ENCODE measurements at regions not wholly inside any gene's neighbourhood (a gene's known extent, or its start where the extent isn't known, plus 50 kb on each side); places are given as distances from the start of the nearest gene placed in this dataset.
A peak's percentile ranks its signal among the peaks of the same experiment; 100 is the strongest.

- Histone ChIP-seq H2BK15ac (replicated peaks; ENCODE audit: low read depth) (no peak overlapping the region), H3K27me3 (ENCODE audit: insufficient read depth, low read length, poor library complexity) (no peaks in the 10 kb centered on the region), H3K9ac (ENCODE audit: low read length) (no peak overlapping the region), H3K4me3 (ENCODE audit: low read length) (no peak overlapping the region), H4K5ac (ENCODE audit: low read length) (no peak overlapping the region), H2BK120ac (ENCODE audit: low read depth, low read length) (no peak overlapping the region), H3K56ac (ENCODE audit: low read length) (no peak overlapping the region), H3K4ac (ENCODE audit: low read depth, low read length) (no peak overlapping the region), H3K27ac (ENCODE audit: low read depth, low read length) (no peak overlapping the region), H3K79me1 (ENCODE audit: low read length) (no peaks in the 10 kb centered on the region), H3K23ac (ENCODE audit: low read length) (no peak overlapping the region), H2BK5ac (ENCODE audit: low read length) (no peak overlapping the region), H3K4me1 (ENCODE audit: control insufficient read depth, low read depth, low read length) (no peaks in the 10 kb centered on the region), H3K79me2 (ENCODE audit: control insufficient read depth, insufficient read depth, low read length) (no peaks in the 10 kb centered on the region), H2AK5ac (ENCODE audit: low read length) (no peak overlapping the region), H3K4me2 (ENCODE audit: low read length) (no peak overlapping the region), H3K36me3 (ENCODE audit: control insufficient read depth, insufficient read depth, low read length) (no peaks in the 10 kb centered on the region), H3K18ac (ENCODE audit: low read length) (no peak overlapping the region), H4K8ac (ENCODE audit: low read depth, low read length) (no peak overlapping the region)
- no CpG with 5 or more reads among the region's 2 CpGs for WGBS (ENCODE audit: extremely low coverage, insufficient coverage, low lambda C conversion rate)
- peak; percentile 34 for DNase-seq
These were observed 58.7 kb upstream of the GDF10 start for GRCh38 chr10:47241256-47241655.

GRCh38 chr10:47241946-47242867, 57.8 kb upstream of the GDF10 start:
- Histone ChIP-seq H4K5ac (ENCODE audit: low read length) (no peak overlapping the region), H2BK5ac (ENCODE audit: low read length) (no peak overlapping the region), H3K4me3 (ENCODE audit: low read length) (no peak overlapping the region), H3K56ac (ENCODE audit: low read length) (no peak overlapping the region), H2AK5ac (ENCODE audit: low read length) (no peak overlapping the region), H3K79me2 (ENCODE audit: control insufficient read depth, insufficient read depth, low read length) (no peaks in the 10 kb centered on the region), H3K36me3 (ENCODE audit: control insufficient read depth, insufficient read depth, low read length) (no peaks in the 10 kb centered on the region), H3K79me1 (ENCODE audit: low read length) (no peaks in the 10 kb centered on the region), H3K4me2 (ENCODE audit: low read length) (no peak overlapping the region), H3K23ac (ENCODE audit: low read length) (no peak overlapping the region), H3K27ac (ENCODE audit: low read depth, low read length) (no peak overlapping the region), H3K9ac (ENCODE audit: low read length) (no peak overlapping the region), H3K27me3 (ENCODE audit: insufficient read depth, low read length, poor library complexity) (no peaks in the 10 kb centered on the region), H3K18ac (ENCODE audit: low read length) (no peak overlapping the region), H2BK120ac (ENCODE audit: low read depth, low read length) (no peak overlapping the region), H2BK15ac (replicated peaks; ENCODE audit: low read depth) (no peak overlapping the region), H3K4ac (ENCODE audit: low read depth, low read length) (no peak overlapping the region), H4K8ac (ENCODE audit: low read depth, low read length) (no peak overlapping the region), H3K4me1 (ENCODE audit: control insufficient read depth, low read depth, low read length) (no peaks in the 10 kb centered on the region)
- WGBS (ENCODE audit: extremely low coverage, insufficient coverage, low lambda C conversion rate) = no CpG with 5 or more reads among the region's 9 CpGs
- peak; percentile 38 for DNase-seq

DNA sequence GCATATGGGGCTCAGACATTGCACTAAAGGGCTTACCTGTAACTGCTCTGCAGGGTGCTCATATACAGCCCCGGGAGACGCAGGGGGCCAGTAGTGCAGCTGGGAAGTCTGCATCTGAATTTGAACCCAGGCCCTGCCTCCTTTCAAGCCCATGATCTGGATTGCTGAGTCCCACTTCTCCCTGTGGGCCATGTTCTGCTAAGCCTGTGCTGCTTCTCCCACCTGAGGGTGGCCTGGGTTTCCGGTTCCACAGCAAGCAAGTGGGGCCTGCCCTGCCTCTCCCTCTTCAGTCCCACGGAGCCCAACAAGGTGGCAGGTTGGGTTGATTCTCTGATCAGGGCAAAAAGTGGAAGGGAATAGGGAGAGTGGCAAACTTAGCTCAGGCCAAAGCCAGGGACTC, 56.6 kb upstream of the GDF10 start:
- H3K4ac ChIP-seq (ENCODE audit: low read depth, low read length) = no peak overlapping the region
- no peak overlapping the region for H3K4me2 ChIP-seq (ENCODE audit: low read length)
- H3K27ac ChIP-seq (ENCODE audit: low read depth, low read length) = no peak overlapping the region
- no peak overlapping the region for H4K8ac ChIP-seq (ENCODE audit: low read depth, low read length)
- H2BK15ac ChIP-seq (replicated peaks; ENCODE audit: low read depth) = no peak overlapping the region
- H2AK5ac ChIP-seq (ENCODE audit: low read length) = no peak overlapping the region
- no peak overlapping the region for H3K23ac ChIP-seq (ENCODE audit: low read length)
- no peaks in the 10 kb centered on the region for H3K4me1 ChIP-seq (ENCODE audit: control insufficient read depth, low read depth, low read length)
- H3K18ac ChIP-seq (ENCODE audit: low read length) = no peak overlapping the region
- H2BK120ac ChIP-seq (ENCODE audit: low read depth, low read length) = no peak overlapping the region
- WGBS (ENCODE audit: extremely low coverage, insufficient coverage, low lambda C conversion rate) = no CpG with 5 or more reads among the region's 4 CpGs
- DNase-seq = no peak
- no peak overlapping the region for H3K4me3 ChIP-seq (ENCODE audit: low read length)
- H3K79me1 ChIP-seq (ENCODE audit: low read length) = no peaks in the 10 kb centered on the region
- no peak overlapping the region for H3K9ac ChIP-seq (ENCODE audit: low read length)
- H2BK5ac ChIP-seq (ENCODE audit: low read length) = no peak overlapping the region
- no peak overlapping the region for H4K5ac ChIP-seq (ENCODE audit: low read length)
- no peaks in the 10 kb centered on the region for H3K36me3 ChIP-seq (ENCODE audit: control insufficient read depth, insufficient read depth, low read length)
- no peak overlapping the region for H3K56ac ChIP-seq (ENCODE audit: low read length)
- H3K27me3 ChIP-seq (ENCODE audit: insufficient read depth, low read length, poor library complexity) = no peaks in the 10 kb centered on the region
- H3K79me2 ChIP-seq (ENCODE audit: control insufficient read depth, insufficient read depth, low read length) = no peaks in the 10 kb centered on the region

DNA sequence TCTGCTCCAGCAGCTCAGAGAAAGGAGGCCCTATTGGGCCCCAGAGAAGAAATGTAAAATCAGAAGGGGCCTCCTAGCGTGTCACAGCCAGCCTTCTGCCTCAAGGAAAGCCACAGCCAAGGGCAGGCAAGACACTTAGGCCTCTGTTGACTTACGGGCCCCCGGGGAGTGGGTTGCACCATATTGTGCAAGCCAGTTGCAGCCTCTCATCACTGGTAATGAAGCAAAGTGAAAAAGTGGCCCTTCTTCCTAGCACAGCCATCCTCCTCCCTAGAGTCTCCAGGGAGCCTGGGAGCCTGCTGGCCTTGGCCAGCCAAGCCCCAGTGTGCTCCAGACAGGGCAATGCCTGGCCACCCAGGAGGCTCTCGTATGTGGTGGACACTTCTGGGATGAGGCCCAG, 56.2 kb upstream of the GDF10 start:
- H3K79me1 ChIP-seq (ENCODE audit: low read length) = no peaks in the 10 kb centered on the region
- no peak overlapping the region for H3K18ac ChIP-seq (ENCODE audit: low read length)
- H3K4ac ChIP-seq (ENCODE audit: low read depth, low read length) = no peak overlapping the region
- no peak overlapping the region for H2AK5ac ChIP-seq (ENCODE audit: low read length)
- H3K23ac ChIP-seq (ENCODE audit: low read length) = no peak overlapping the region
- no peak overlapping the region for H3K9ac ChIP-seq (ENCODE audit: low read length)
- H3K56ac ChIP-seq (ENCODE audit: low read length) = no peak overlapping the region
- H3K4me1 ChIP-seq (ENCODE audit: control insufficient read depth, low read depth, low read length) = no peaks in the 10 kb centered on the region
- H2BK120ac ChIP-seq (ENCODE audit: low read depth, low read length) = no peak overlapping the region
- H4K5ac ChIP-seq (ENCODE audit: low read length) = no peak overlapping the region
- no peak overlapping the region for H2BK15ac ChIP-seq (replicated peaks; ENCODE audit: low read depth)
- no peak overlapping the region for H3K4me2 ChIP-seq (ENCODE audit: low read length)
- no peaks in the 10 kb centered on the region for H3K36me3 ChIP-seq (ENCODE audit: control insufficient read depth, insufficient read depth, low read length)
- H2BK5ac ChIP-seq (ENCODE audit: low read length) = no peak overlapping the region
- no peak overlapping the region for H3K27ac ChIP-seq (ENCODE audit: low read depth, low read length)
- no peaks in the 10 kb centered on the region for H3K27me3 ChIP-seq (ENCODE audit: insufficient read depth, low read length, poor library complexity)
- DNase-seq = no peak
- no peak overlapping the region for H4K8ac ChIP-seq (ENCODE audit: low read depth, low read length)
- H3K4me3 ChIP-seq (ENCODE audit: low read length) = no peak overlapping the region
- no CpG with 5 or more reads among the region's 4 CpGs for WGBS (ENCODE audit: extremely low coverage, insufficient coverage, low lambda C conversion rate)
- no peaks in the 10 kb centered on the region for H3K79me2 ChIP-seq (ENCODE audit: control insufficient read depth, insufficient read depth, low read length)

GRCh38 chr10:47244560-47245500, 55.2 kb upstream of the GDF10 start:
- H4K8ac ChIP-seq (ENCODE audit: low read depth, low read length) = no peak overlapping the region
- no peak overlapping the region for H2BK5ac ChIP-seq (ENCODE audit: low read length)
- no peaks in the 10 kb centered on the region for H3K27me3 ChIP-seq (ENCODE audit: insufficient read depth, low read length, poor library complexity)
- H3K56ac ChIP-seq (ENCODE audit: low read length) = no peak overlapping the region
- H2BK15ac ChIP-seq (replicated peaks; ENCODE audit: low read depth) = no peak overlapping the region
- no peak overlapping the region for H4K5ac ChIP-seq (ENCODE audit: low read length)
- no peak for DNase-seq
- no peaks in the 10 kb centered on the region for H3K79me2 ChIP-seq (ENCODE audit: control insufficient read depth, insufficient read depth, low read length)
- WGBS (ENCODE audit: extremely low coverage, insufficient coverage, low lambda C conversion rate) = no CpG with 5 or more reads among the region's 15 CpGs
- H3K4ac ChIP-seq (ENCODE audit: low read depth, low read length) = no peak overlapping the region
- no peak overlapping the region for H3K18ac ChIP-seq (ENCODE audit: low read length)
- no peak overlapping the region for H3K4me3 ChIP-seq (ENCODE audit: low read length)
- H3K4me1 ChIP-seq (ENCODE audit: control insufficient read depth, low read depth, low read length) = no peaks in the 10 kb centered on the region
- no peak overlapping the region for H3K4me2 ChIP-seq (ENCODE audit: low read length)
- H3K9ac ChIP-seq (ENCODE audit: low read length) = no peak overlapping the region
- H3K79me1 ChIP-seq (ENCODE audit: low read length) = no peaks in the 10 kb centered on the region
- H3K27ac ChIP-seq (ENCODE audit: low read depth, low read length) = no peak overlapping the region
- no peaks in the 10 kb centered on the region for H3K36me3 ChIP-seq (ENCODE audit: control insufficient read depth, insufficient read depth, low read length)
- H2AK5ac ChIP-seq (ENCODE audit: low read length) = no peak overlapping the region
- no peak overlapping the region for H3K23ac ChIP-seq (ENCODE audit: low read length)
- no peak overlapping the region for H2BK120ac ChIP-seq (ENCODE audit: low read depth, low read length)
